PC-3 (cell line): ENCODE measurements at regions not wholly inside any gene's neighbourhood (a gene's known extent, or its start where the extent isn't known, plus 50 kb on each side); places are given as distances from the start of the nearest gene placed in this dataset.

Source experiments
- EZH2 ChIP-seq: fragments of 300-600 bp; sonication (generic); IDR thresholded peaks from one replicate; pipeline ENCODE4 v1.6.1; 2017; ENCODE audit warnings: antibody characterized with exemption, mild to moderate bottlenecking, low read length; ENCODE audit not compliant: unreplicated experiment
- TF ChIP-seq, protein P1 (sequence below): fragments of 300-600 bp; sonication (generic); conservative IDR thresholded peaks from 2 replicates; pipeline ENCODE4 v1.5.1; 2017; ENCODE audit warnings: antibody characterized with exemption, low read depth, mild to moderate bottlenecking, low read length

DNA sequence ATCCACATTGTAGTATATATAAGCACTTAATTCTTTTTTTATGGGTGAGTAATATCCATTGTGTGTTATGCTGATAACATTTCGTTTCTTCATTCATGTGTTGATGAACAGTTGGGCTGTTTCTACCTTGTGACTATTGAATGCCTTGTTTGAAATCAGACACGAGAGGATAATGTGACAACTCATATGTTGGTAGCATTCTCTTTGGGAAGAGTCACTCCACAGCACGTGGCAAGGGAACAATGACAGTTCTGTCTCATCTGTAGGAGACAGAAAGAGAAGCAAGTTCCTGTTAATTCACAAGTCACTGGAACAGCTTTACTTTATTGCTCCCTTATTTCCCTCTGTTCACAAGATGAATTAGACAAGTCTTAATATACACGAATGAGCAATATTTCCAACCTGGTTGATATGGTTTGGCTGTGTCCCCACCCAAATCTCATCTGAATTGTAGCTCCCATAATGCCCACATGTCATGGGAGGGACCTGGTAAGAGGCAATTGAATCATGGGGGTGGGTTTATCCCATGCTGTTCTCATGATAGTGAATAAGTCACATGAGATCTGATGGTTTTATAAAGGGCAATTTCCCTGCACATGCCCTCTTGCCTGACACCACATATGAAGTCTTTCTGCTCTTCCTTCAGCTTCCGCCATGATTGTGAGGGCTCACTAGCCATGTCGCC is 125.3 kb downstream of the SEC23IP start:
- TF ChIP-seq, protein P1, sequence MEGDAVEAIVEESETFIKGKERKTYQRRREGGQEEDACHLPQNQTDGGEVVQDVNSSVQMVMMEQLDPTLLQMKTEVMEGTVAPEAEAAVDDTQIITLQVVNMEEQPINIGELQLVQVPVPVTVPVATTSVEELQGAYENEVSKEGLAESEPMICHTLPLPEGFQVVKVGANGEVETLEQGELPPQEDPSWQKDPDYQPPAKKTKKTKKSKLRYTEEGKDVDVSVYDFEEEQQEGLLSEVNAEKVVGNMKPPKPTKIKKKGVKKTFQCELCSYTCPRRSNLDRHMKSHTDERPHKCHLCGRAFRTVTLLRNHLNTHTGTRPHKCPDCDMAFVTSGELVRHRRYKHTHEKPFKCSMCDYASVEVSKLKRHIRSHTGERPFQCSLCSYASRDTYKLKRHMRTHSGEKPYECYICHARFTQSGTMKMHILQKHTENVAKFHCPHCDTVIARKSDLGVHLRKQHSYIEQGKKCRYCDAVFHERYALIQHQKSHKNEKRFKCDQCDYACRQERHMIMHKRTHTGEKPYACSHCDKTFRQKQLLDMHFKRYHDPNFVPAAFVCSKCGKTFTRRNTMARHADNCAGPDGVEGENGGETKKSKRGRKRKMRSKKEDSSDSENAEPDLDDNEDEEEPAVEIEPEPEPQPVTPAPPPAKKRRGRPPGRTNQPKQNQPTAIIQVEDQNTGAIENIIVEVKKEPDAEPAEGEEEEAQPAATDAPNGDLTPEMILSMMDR, result no peak
- no peak for TF ChIP-seq EZH2
